ENCODE measurements at regions not wholly inside any gene's neighbourhood (a gene's known extent, or its start where the extent isn't known, plus 50 kb on each side); places are given as distances from the start of the nearest gene placed in this dataset.

DNA sequence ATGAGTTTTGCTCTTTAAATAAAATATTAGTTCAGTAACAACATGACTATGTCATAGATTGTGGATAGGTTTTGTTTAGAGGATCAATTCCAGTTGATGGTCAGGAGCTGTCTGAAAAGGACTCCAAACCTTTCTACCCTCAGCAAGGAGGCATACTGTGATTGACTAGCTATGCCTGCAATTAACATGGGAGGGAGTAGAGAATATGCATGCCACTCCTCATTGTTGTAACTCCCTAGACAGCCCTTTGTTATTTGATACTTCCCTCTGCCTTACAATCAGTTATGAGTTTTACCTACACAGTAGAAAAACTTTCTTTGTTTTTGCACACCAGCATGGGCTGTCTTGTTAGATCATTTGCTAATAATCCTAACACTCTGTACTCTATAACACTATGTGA lies 1418.5 kb downstream of the KHDRBS2 start:
- TF ChIP-seq NR2C2 (CRISPR knock-in tag; IDR thresholded peaks at IDR 0.05) (no peak), NR2C2 (tag; IDR thresholded peaks at IDR 0.05) (no peak)
- TF ChIP-seq, protein P1, sequence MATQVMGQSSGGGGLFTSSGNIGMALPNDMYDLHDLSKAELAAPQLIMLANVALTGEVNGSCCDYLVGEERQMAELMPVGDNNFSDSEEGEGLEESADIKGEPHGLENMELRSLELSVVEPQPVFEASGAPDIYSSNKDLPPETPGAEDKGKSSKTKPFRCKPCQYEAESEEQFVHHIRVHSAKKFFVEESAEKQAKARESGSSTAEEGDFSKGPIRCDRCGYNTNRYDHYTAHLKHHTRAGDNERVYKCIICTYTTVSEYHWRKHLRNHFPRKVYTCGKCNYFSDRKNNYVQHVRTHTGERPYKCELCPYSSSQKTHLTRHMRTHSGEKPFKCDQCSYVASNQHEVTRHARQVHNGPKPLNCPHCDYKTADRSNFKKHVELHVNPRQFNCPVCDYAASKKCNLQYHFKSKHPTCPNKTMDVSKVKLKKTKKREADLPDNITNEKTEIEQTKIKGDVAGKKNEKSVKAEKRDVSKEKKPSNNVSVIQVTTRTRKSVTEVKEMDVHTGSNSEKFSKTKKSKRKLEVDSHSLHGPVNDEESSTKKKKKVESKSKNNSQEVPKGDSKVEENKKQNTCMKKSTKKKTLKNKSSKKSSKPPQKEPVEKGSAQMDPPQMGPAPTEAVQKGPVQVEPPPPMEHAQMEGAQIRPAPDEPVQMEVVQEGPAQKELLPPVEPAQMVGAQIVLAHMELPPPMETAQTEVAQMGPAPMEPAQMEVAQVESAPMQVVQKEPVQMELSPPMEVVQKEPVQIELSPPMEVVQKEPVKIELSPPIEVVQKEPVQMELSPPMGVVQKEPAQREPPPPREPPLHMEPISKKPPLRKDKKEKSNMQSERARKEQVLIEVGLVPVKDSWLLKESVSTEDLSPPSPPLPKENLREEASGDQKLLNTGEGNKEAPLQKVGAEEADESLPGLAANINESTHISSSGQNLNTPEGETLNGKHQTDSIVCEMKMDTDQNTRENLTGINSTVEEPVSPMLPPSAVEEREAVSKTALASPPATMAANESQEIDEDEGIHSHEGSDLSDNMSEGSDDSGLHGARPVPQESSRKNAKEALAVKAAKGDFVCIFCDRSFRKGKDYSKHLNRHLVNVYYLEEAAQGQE (IDR thresholded peaks at IDR 0.05; ENCODE audit: borderline replicate concordance) = no peak
- TF ChIP-seq, protein P1 (CRISPR knock-in tag; IDR thresholded peaks at IDR 0.05; ENCODE audit: low read depth) = no peak
